HepG2 (cell line): ENCODE measurements at regions not wholly inside any gene's neighbourhood (a gene's known extent, or its start where the extent isn't known, plus 50 kb on each side); places are given as distances from the start of the nearest gene placed in this dataset.

Experiments used
- ATAC-seq: fragments of 200-7000 bp; cut with Tn5 transposase; 3 replicates; pipeline ENCODE4 v1.9.1; 2020; ENCODE audit warnings: mild to moderate bottlenecking, moderate library complexity
- BruUV-seq: library from RNA; stranded (reverse); fragments of 400-500 nt; replicated peaks from 2 replicates; lab custom pipeline; 2021; lab: Mats Ljungman, UMichigan
- CTCF ChIA-PET: fragments of 300-600 bp; formaldehyde crosslinking; extraction: SDS; loops from one replicate; lab custom pipeline; 2021; ENCODE audit warnings: low total read pairs, inconsistent platforms, low intra/inter-chr PET ratio; lab: Yijun Ruan, JAX
- POLR2A ChIA-PET: fragments of 350-600 bp; sonication (Branson Sonifier 250); formaldehyde crosslinking; loops from one replicate; lab custom pipeline; 2020; ENCODE audit warnings: antibody characterized with exemption, inconsistent platforms; lab: Yijun Ruan, JAX
- DNase-seq: peaks from one replicate; pipeline ENCODE4 v3.0.0-alpha.2; 2015; ENCODE audit warnings: low spot score
- FAIRE-seq: peaks from 3 replicates; lab custom pipeline; 2011; peaks lifted over from hg19 to GRCh38; lab: Jason Lieb, UNC
- H2AFZ ChIP-seq: one replicate; pipeline ENCODE4 v1.6.1; 2011; ENCODE audit warnings: low read length, inconsistent platforms
- H3K27ac ChIP-seq: fragments of 300-600 bp; 3 replicates; pipeline ENCODE4 v1.8.0; 2011; ENCODE audit warnings: mixed run types, mild to moderate bottlenecking, mixed read lengths, low read length, inconsistent platforms; ENCODE audit not compliant: insufficient read depth; ENCODE audit errors: extremely low read length
- H3K27me3 ChIP-seq, 2 experiments: fragments of 200-600 bp in 1 of 2; 2 replicates in 1 of 2; 3 replicates in 1 of 2; pipeline versions ENCODE4 v1.6.0 to v1.8.0; 2011; ENCODE audit warnings: low read length in 2 of 2, mild to moderate bottlenecking in 2 of 2, moderate library complexity in 2 of 2, inconsistent platforms in 1 of 2; ENCODE audit not compliant: insufficient read depth in 2 of 2, control insufficient read depth in 1 of 2
- H3K36me3 ChIP-seq, 2 experiments: fragments of 200-600 bp in 1 of 2; replicated peaks in 1 of 2; 2 replicates in 1 of 2; 3 replicates in 1 of 2; pipeline versions ENCODE4 v1.5.1 to v1.8.0; 2011; ENCODE audit warnings: low read length in 2 of 2, inconsistent platforms in 1 of 2; ENCODE audit not compliant: insufficient read depth in 2 of 2, control insufficient read depth in 1 of 2
- H3K4me1 ChIP-seq: 2 replicates; pipeline ENCODE4 v1.5.1; 2012; ENCODE audit warnings: low read length, inconsistent platforms; ENCODE audit not compliant: insufficient read depth
- H3K4me2 ChIP-seq: 2 replicates; pipeline ENCODE4 v1.6.0; 2011; ENCODE audit warnings: low read depth, low read length, inconsistent platforms
- H3K4me3 ChIP-seq, 3 experiments: fragments of 200-600 bp in 1 of 3; sonication (generic), shearing (Covaris generic) in 1 of 3; replicated peaks in 1 of 3; 2 replicates each; pipeline ENCODE4 v1.5.1; 2011 to 2016; ENCODE audit warnings: low read length in 3 of 3, inconsistent platforms in 2 of 3, low read depth in 2 of 3, mild to moderate bottlenecking in 2 of 3, control low read depth in 1 of 3, mixed read lengths in 1 of 3; ENCODE audit not compliant: insufficient read depth in 1 of 3
- H3K79me2 ChIP-seq: one replicate; pipeline ENCODE4 v1.6.1; 2011; ENCODE audit warnings: low read length, inconsistent platforms; ENCODE audit not compliant: insufficient read depth
- H3K9ac ChIP-seq: 2 replicates; pipeline ENCODE4 v1.6.0; 2011; ENCODE audit warnings: mild to moderate bottlenecking, low read depth, low read length, inconsistent platforms; ENCODE audit not compliant: insufficient read depth
- H3K9me3 ChIP-seq: 2 replicates; pipeline ENCODE4 v1.5.1; 2012; ENCODE audit warnings: mild to moderate bottlenecking, low read length
- H4K20me1 ChIP-seq: 2 replicates; pipeline ENCODE4 v1.6.0; 2011; ENCODE audit warnings: inconsistent platforms, mild to moderate bottlenecking, low read length, moderate library complexity; ENCODE audit not compliant: insufficient read depth
- ARID4A ChIP-seq: sonication (generic); formaldehyde crosslinking; IDR thresholded peaks from 2 replicates; pipeline ENCODE4 v1.5.0; 2020; ENCODE audit warnings: mild to moderate bottlenecking, missing genetic modification reagents, borderline replicate concordance
- BHLHE40 ChIP-seq: IDR thresholded peaks from 2 replicates; pipeline ENCODE4 v1.6.1; 2011; ENCODE audit warnings: low read length, improper control_type of control experiment
- CBFB ChIP-seq: sonication (generic); formaldehyde crosslinking; IDR thresholded peaks from 2 replicates; pipeline ENCODE4 v1.4.0; 2020; ENCODE audit warnings: missing genetic modification reagents
- MED1 ChIP-seq: sonication (generic); formaldehyde crosslinking; IDR thresholded peaks from 2 replicates; pipeline ENCODE4 v1.4.0; 2020; ENCODE audit warnings: missing genetic modification reagents
- NR2F2 ChIP-seq: IDR thresholded peaks from 2 replicates; pipeline ENCODE4 v1.6.1; 2012; ENCODE audit warnings: low read depth, inconsistent platforms, borderline replicate concordance
- PAF1 ChIP-seq: IDR thresholded peaks from 2 replicates; pipeline ENCODE4 v1.6.1; 2016; ENCODE audit warnings: missing genetic modification reagents, missing compliant biosample characterization
- SAFB2 ChIP-seq: sonication (generic); formaldehyde crosslinking; IDR thresholded peaks from 2 replicates; pipeline ENCODE4 v1.5.1; 2020; ENCODE audit warnings: missing genetic modification reagents, low read depth, mild to moderate bottlenecking, borderline replicate concordance
- SP1 ChIP-seq, 2 experiments: fragments of 450-650 bp in 1 of 2; sonication (generic) in 1 of 2; formaldehyde crosslinking in 1 of 2; IDR thresholded peaks; 2 replicates each; pipeline versions ENCODE4 v1.4.0 to v1.6.1; 2016 to 2020; ENCODE audit warnings: missing genetic modification reagents in 1 of 2
- SP5 ChIP-seq: IDR thresholded peaks from 2 replicates; pipeline ENCODE4 v1.6.1; 2016; ENCODE audit warnings: low read depth, borderline replicate concordance
- ZNF17 ChIP-seq: sonication (generic); formaldehyde crosslinking; IDR thresholded peaks from 2 replicates; pipeline ENCODE4 v1.5.0; 2020; ENCODE audit warnings: mild to moderate bottlenecking, missing genetic modification reagents
- ZNF615 ChIP-seq: sonication (generic); formaldehyde crosslinking; IDR thresholded peaks from 2 replicates; pipeline ENCODE4 v1.5.0; 2020; ENCODE audit warnings: mild to moderate bottlenecking, missing genetic modification reagents, borderline replicate concordance
- ZNF782 ChIP-seq: sonication (generic); formaldehyde crosslinking; IDR thresholded peaks from 2 replicates; pipeline ENCODE4 v1.4.0; 2020; ENCODE audit warnings: missing genetic modification reagents, mild to moderate bottlenecking, borderline replicate concordance
- ZNF792 ChIP-seq: IDR thresholded peaks from 2 replicates; pipeline ENCODE4 v1.6.1; 2016
- WGBS: methylation state at CpG from one replicate; pipeline ENCODE4 v1.1.6; 2017; ENCODE audit warnings: low lambda C conversion rate; 5-methylcytosine and 5-hydroxymethylcytosine counted together
- in situ Hi-C: cut with HindIII; loops from 2 replicates; pipeline ENCODE4 v1.10.0; 2017; ENCODE audit warnings: low pct_unique_long_range_greater_than_20kb; ENCODE audit not compliant: extremely low pct_ligation_motif_present
- intact Hi-C: fragments of 100-400 bp; cut with micrococcal nuclease; formaldehyde crosslinking; loops from one replicate; pipeline ENCODE4 v1.10.0; 2022; ENCODE audit not compliant: unreplicated experiment
- TF ChIP-seq, protein P1 (sequence below): sonication (generic); formaldehyde crosslinking; IDR thresholded peaks from 2 replicates; pipeline ENCODE4 v1.8.1; 2022; ENCODE audit warnings: low read depth, mild to moderate bottlenecking, missing genetic modification reagents
- TF ChIP-seq, protein P2 (sequence below): sonication (generic); formaldehyde crosslinking; IDR thresholded peaks from 2 replicates; pipeline ENCODE4 v1.4.0; 2020; ENCODE audit warnings: missing genetic modification reagents
- TF ChIP-seq, protein P3 (sequence below): conservative IDR thresholded peaks from 2 replicates; pipeline ENCODE4 v1.6.1; 2018; ENCODE audit warnings: missing genetic modification reagents

- BruUV-seq, result no TSS peak
- Histone ChIP-seq H3K4me1 (no peaks in the 10 kb centered on the region), H3K27ac (no peak overlapping the region), H3K27me3 (no peaks in the 10 kb centered on the region), H3K9ac (no peak overlapping the region), H3K79me2 (no peaks in the 10 kb centered on the region), H3K4me3 (no peak overlapping the region), H3K4me2 (no peak overlapping the region), H3K9me3 (peaks cover 19% of the 10 kb centered on the region), H4K20me1 (no peaks in the 10 kb centered on the region), H3K36me3 (no peaks in the 10 kb centered on the region), H2AFZ (no peak overlapping the region)
- POLR2A ChIA-PET, result no interaction called here
- 22% methylated on average over 6 of the region's 6 CpGs for WGBS
- CTCF ChIA-PET, result no interaction called here
- in situ Hi-C loops, result no loop called here
- ATAC-seq (no peak), FAIRE-seq (no peak), DNase-seq (no peak)
- intact Hi-C loops, result no loop called here
- TF ChIP-seq ZNF615 (CRISPR knock-in tag) (no peak), MED1 (CRISPR knock-in tag) (no peak), SP1 (IDR thresholded peaks at IDR 0.05) (no peak), SP1 (CRISPR knock-in tag; IDR thresholded peaks at IDR 0.05) (no peak), ZNF17 (CRISPR knock-in tag) (no peak), ZNF792 (CRISPR knock-in tag) (no peak), CBFB (CRISPR knock-in tag) (no peak), BHLHE40 (no peak), NR2F2 (no peak), ZNF782 (CRISPR knock-in tag) (no peak), SAFB2 (CRISPR knock-in tag) (no peak), SP5 (CRISPR knock-in tag) (no peak), PAF1 (CRISPR knock-in tag) (no peak), ARID4A (CRISPR knock-in tag) (no peak)
- TF ChIP-seq, protein P1, sequence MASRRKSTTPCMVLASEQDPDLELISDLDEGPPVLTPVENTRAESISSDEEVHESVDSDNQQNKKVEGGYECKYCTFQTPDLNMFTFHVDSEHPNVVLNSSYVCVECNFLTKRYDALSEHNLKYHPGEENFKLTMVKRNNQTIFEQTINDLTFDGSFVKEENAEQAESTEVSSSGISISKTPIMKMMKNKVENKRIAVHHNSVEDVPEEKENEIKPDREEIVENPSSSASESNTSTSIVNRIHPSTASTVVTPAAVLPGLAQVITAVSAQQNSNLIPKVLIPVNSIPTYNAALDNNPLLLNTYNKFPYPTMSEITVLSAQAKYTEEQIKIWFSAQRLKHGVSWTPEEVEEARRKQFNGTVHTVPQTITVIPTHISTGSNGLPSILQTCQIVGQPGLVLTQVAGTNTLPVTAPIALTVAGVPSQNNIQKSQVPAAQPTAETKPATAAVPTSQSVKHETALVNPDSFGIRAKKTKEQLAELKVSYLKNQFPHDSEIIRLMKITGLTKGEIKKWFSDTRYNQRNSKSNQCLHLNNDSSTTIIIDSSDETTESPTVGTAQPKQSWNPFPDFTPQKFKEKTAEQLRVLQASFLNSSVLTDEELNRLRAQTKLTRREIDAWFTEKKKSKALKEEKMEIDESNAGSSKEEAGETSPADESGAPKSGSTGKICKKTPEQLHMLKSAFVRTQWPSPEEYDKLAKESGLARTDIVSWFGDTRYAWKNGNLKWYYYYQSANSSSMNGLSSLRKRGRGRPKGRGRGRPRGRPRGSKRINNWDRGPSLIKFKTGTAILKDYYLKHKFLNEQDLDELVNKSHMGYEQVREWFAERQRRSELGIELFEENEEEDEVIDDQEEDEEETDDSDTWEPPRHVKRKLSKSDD (CRISPR knock-in tag), result no peak
- TF ChIP-seq, protein P2, sequence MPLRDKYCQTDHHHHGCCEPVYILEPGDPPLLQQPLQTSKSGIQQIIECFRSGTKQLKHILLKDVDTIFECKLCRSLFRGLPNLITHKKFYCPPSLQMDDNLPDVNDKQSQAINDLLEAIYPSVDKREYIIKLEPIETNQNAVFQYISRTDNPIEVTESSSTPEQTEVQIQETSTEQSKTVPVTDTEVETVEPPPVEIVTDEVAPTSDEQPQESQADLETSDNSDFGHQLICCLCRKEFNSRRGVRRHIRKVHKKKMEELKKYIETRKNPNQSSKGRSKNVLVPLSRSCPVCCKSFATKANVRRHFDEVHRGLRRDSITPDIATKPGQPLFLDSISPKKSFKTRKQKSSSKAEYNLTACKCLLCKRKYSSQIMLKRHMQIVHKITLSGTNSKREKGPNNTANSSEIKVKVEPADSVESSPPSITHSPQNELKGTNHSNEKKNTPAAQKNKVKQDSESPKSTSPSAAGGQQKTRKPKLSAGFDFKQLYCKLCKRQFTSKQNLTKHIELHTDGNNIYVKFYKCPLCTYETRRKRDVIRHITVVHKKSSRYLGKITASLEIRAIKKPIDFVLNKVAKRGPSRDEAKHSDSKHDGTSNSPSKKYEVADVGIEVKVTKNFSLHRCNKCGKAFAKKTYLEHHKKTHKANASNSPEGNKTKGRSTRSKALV (CRISPR knock-in tag), result no peak
- TF ChIP-seq, protein P3, sequence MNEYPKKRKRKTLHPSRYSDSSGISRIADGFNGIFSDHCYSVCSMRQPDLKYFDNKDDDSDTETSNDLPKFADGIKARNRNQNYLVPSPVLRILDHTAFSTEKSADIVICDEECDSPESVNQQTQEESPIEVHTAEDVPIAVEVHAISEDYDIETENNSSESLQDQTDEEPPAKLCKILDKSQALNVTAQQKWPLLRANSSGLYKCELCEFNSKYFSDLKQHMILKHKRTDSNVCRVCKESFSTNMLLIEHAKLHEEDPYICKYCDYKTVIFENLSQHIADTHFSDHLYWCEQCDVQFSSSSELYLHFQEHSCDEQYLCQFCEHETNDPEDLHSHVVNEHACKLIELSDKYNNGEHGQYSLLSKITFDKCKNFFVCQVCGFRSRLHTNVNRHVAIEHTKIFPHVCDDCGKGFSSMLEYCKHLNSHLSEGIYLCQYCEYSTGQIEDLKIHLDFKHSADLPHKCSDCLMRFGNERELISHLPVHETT (CRISPR knock-in tag), result no peak
Measured at GRCh38 chr2:150160058-150160457, 327.4 kb downstream of the RND3 start.
